Body of pancreas (tissue), 4 donors: ENCODE measurements at regions not wholly inside any gene's neighbourhood (a gene's known extent, or its start where the extent isn't known, plus 50 kb on each side); places are given as distances from the start of the nearest gene placed in this dataset.

Experiments
- POLR2A ChIP-seq, 3 donors: fragments of 450-650 bp; IDR thresholded peaks; one replicate each; pipeline ENCODE4 v1.6.1; 2016; ENCODE audit warnings: antibody characterized with exemption in 3 of 3, mild to moderate bottlenecking in 2 of 3
- TF ChIP-seq, protein P1 (sequence below), 7 experiments: fragments of 450-650 bp in 4 of 7; fragments of 200-600 bp in 3 of 7; sonication (generic) in 3 of 7; IDR thresholded peaks; one replicate each; pipeline ENCODE4 v1.5.1; 2016 to 2019; ENCODE audit warnings: antibody characterized with exemption in 7 of 7

DNA sequence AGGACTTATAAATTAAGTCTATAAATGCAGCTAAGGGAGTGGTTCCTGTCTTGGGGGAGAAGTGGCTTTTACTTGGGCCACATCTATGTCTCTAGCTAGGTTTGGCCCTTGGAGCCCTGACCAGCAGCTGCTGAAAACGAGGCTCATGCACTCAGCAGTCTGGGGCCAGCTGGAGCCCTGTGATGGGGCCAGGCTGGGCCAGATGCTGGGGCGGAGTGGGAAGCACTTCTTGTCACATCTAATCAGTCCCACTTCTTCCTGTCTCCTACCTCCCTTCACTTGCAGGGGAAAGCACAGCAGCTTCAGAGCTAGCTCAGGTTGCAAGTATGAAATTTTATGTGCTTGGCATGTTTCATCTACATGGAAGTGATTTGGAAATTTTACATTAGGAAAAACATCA is 209.9 kb upstream of the ROPN1 start:
- TF ChIP-seq, protein P1, sequence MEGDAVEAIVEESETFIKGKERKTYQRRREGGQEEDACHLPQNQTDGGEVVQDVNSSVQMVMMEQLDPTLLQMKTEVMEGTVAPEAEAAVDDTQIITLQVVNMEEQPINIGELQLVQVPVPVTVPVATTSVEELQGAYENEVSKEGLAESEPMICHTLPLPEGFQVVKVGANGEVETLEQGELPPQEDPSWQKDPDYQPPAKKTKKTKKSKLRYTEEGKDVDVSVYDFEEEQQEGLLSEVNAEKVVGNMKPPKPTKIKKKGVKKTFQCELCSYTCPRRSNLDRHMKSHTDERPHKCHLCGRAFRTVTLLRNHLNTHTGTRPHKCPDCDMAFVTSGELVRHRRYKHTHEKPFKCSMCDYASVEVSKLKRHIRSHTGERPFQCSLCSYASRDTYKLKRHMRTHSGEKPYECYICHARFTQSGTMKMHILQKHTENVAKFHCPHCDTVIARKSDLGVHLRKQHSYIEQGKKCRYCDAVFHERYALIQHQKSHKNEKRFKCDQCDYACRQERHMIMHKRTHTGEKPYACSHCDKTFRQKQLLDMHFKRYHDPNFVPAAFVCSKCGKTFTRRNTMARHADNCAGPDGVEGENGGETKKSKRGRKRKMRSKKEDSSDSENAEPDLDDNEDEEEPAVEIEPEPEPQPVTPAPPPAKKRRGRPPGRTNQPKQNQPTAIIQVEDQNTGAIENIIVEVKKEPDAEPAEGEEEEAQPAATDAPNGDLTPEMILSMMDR (IDR thresholded peaks at IDR 0.05), result no peak
- no peak for TF ChIP-seq POLR2A (IDR thresholded peaks at IDR 0.05)
